H1 (cell line): ENCODE measurements at regions not wholly inside any gene's neighbourhood (a gene's known extent, or its start where the extent isn't known, plus 50 kb on each side); places are given as distances from the start of the nearest gene placed in this dataset.
A peak's percentile ranks its signal among the peaks of the same experiment; 100 is the strongest.

Experiments used
- CTCF ChIA-PET: fragments of 300-600 bp; sonication (Branson Sonifier 250); formaldehyde crosslinking; loops from one replicate; lab custom pipeline; 2021; ENCODE audit not compliant: partially characterized antibody; lab: Charles Lee
- POLR2A ChIA-PET: fragments of 300-600 bp; sonication (Branson Sonifier 250); formaldehyde crosslinking; loops from one replicate; lab custom pipeline; 2021; ENCODE audit warnings: inconsistent platforms; ENCODE audit not compliant: partially characterized antibody; lab: Charles Lee
- DNase-seq, 2 experiments: peaks; one replicate each; pipeline versions ENCODE4 v3.0.0 to v3.0.0-alpha.2; 2010 to 2022; ENCODE audit warnings: low spot score in 2 of 2, low read depth in 1 of 2, mixed read lengths in 1 of 2
- FAIRE-seq: peaks from 2 replicates; lab custom pipeline; 2011; peaks lifted over from hg19 to GRCh38; lab: Jason Lieb, UNC
- H2AFZ ChIP-seq: 2 replicates; pipeline ENCODE4 v1.8.1; 2012; ENCODE audit warnings: low read length, inconsistent platforms
- H2AK5ac ChIP-seq: 2 replicates; pipeline ENCODE4 v1.6.1; 2013; ENCODE audit warnings: low read depth, low read length
- H2BK120ac ChIP-seq: replicated peaks from 2 replicates; pipeline ENCODE3; 2013; ENCODE audit warnings: low read depth, low read length, inconsistent platforms
- H2BK12ac ChIP-seq: 2 replicates; pipeline ENCODE4 v1.6.1; 2013; ENCODE audit warnings: low read depth, low read length
- H2BK15ac ChIP-seq: 2 replicates; pipeline ENCODE4 v1.6.1; 2013; ENCODE audit warnings: low read length
- H2BK20ac ChIP-seq: 2 replicates; pipeline ENCODE4 v1.6.1; 2013; ENCODE audit warnings: low read length
- H2BK5ac ChIP-seq: 2 replicates; pipeline ENCODE4 v1.6.1; 2013; ENCODE audit warnings: low read depth, low read length
- H3K14ac ChIP-seq: 2 replicates; pipeline ENCODE4 v1.6.1; 2013; ENCODE audit warnings: inconsistent platforms; ENCODE audit not compliant: insufficient read length
- H3K18ac ChIP-seq: 2 replicates; pipeline ENCODE4 v1.6.1; 2013; ENCODE audit warnings: low read length; ENCODE audit errors: extremely low read depth
- H3K23ac ChIP-seq: 2 replicates; pipeline ENCODE4 v1.6.1; 2013; ENCODE audit warnings: inconsistent platforms; ENCODE audit not compliant: insufficient read length
- H3K23me2 ChIP-seq: 2 replicates; pipeline ENCODE4 v1.6.1; 2013; ENCODE audit warnings: low read depth, low read length
- H3K27ac ChIP-seq: 2 replicates; pipeline ENCODE4 v1.6.1; 2011; ENCODE audit warnings: low read depth, low read length, inconsistent platforms
- H3K27me3 ChIP-seq, 4 experiments: replicated peaks in 1 of 4; 1 replicate in 1 of 4; 2 replicates in 3 of 4; pipeline versions ENCODE4 v1.6.1 to v1.8.1; 2011 to 2013; ENCODE audit warnings: low read length in 3 of 4, mild to moderate bottlenecking in 3 of 4, inconsistent platforms in 2 of 4, mixed read lengths in 2 of 4, moderate library complexity in 1 of 4; ENCODE audit not compliant: control insufficient read depth in 3 of 4, insufficient read depth in 3 of 4; ENCODE audit errors: extremely low read depth in 1 of 4
- H3K36me3 ChIP-seq, 4 experiments: 2 replicates each; pipeline versions ENCODE4 v1.6.1 to v1.8.1; 2011 to 2013; ENCODE audit warnings: mild to moderate bottlenecking in 4 of 4, low read length in 3 of 4, moderate library complexity in 2 of 4, control low read depth in 1 of 4, inconsistent platforms in 1 of 4; ENCODE audit not compliant: insufficient read depth in 4 of 4, control insufficient read depth in 2 of 4
- H3K4ac ChIP-seq: replicated peaks from 2 replicates; pipeline ENCODE3; 2013; ENCODE audit warnings: low read length, low read depth, mixed read lengths, inconsistent platforms; ENCODE audit not compliant: insufficient read length
- H3K4me1 ChIP-seq, 4 experiments: replicated peaks in 1 of 4; 1 replicate in 1 of 4; 2 replicates in 3 of 4; pipeline versions ENCODE4 v1.6.1 to v1.8.1; 2011 to 2013; ENCODE audit warnings: low read length in 3 of 4, inconsistent platforms in 2 of 4, mixed read lengths in 1 of 4; ENCODE audit not compliant: insufficient read depth in 4 of 4, control insufficient read depth in 3 of 4
- H3K4me2 ChIP-seq, 2 experiments: 2 replicates each; pipeline versions ENCODE4 v1.6.1 to v1.8.1; 2011 to 2013; ENCODE audit warnings: low read depth in 2 of 2, low read length in 2 of 2, control low read depth in 1 of 2, inconsistent platforms in 1 of 2, mild to moderate bottlenecking in 1 of 2; ENCODE audit not compliant: insufficient read depth in 1 of 2
- H3K4me3 ChIP-seq, 4 experiments: fragments of 200-600, 300-600 bp in 1 of 4; sonication (generic), shearing (Covaris generic), sonication (Bioruptor Twin) in 1 of 4; 2 replicates each; pipeline versions ENCODE4 v1.5.1 to v1.8.1; 2011 to 2016; ENCODE audit warnings: low read length in 4 of 4, low read depth in 3 of 4, control low read depth in 2 of 4, inconsistent platforms in 2 of 4, mild to moderate bottlenecking in 2 of 4, mixed read lengths in 1 of 4, moderate library complexity in 1 of 4; ENCODE audit not compliant: insufficient read depth in 2 of 4; ENCODE audit errors: extremely low read depth in 1 of 4
- H3K56ac ChIP-seq: replicated peaks from 2 replicates; pipeline ENCODE3; 2013; ENCODE audit warnings: low read depth, mild to moderate bottlenecking, mixed read lengths, low read length, inconsistent platforms; ENCODE audit not compliant: insufficient read length
- H3K79me1 ChIP-seq: 2 replicates; pipeline ENCODE4 v1.6.1; 2013; ENCODE audit warnings: low read depth, low read length, control low read depth
- H3K79me2 ChIP-seq, 2 experiments: 2 replicates each; pipeline versions ENCODE4 v1.6.1 to v1.8.1; 2012 to 2013; ENCODE audit warnings: low read length in 2 of 2, mild to moderate bottlenecking in 2 of 2, inconsistent platforms in 1 of 2; ENCODE audit not compliant: insufficient read depth in 2 of 2, control insufficient read depth in 1 of 2
- H3K9ac ChIP-seq, 4 experiments: replicated peaks in 1 of 4; 1 replicate in 1 of 4; 2 replicates in 3 of 4; pipeline versions ENCODE4 v1.6.1 to v1.8.1; 2011 to 2013; ENCODE audit warnings: low read depth in 3 of 4, low read length in 3 of 4, control low read depth in 2 of 4, mild to moderate bottlenecking in 2 of 4, moderate library complexity in 2 of 4, inconsistent platforms in 1 of 4; ENCODE audit errors: extremely low read depth in 1 of 4
- H3K9me3 ChIP-seq, 2 experiments: 2 replicates each; pipeline versions ENCODE4 v1.6.1 to v1.8.1; 2012 to 2013; ENCODE audit warnings: mild to moderate bottlenecking in 2 of 2, moderate library complexity in 2 of 2, control low read depth in 1 of 2, inconsistent platforms in 1 of 2, low read depth in 1 of 2, low read length in 1 of 2, mixed read lengths in 1 of 2; ENCODE audit not compliant: insufficient read depth in 2 of 2
- H4K20me1 ChIP-seq, 2 experiments: replicated peaks in 1 of 2; 2 replicates each; pipeline versions ENCODE3 to v1.8.1; 2011 to 2013; ENCODE audit warnings: inconsistent platforms in 2 of 2, low read length in 2 of 2, mild to moderate bottlenecking in 1 of 2; ENCODE audit not compliant: insufficient read depth in 2 of 2, control insufficient read depth in 1 of 2
- H4K5ac ChIP-seq: 2 replicates; pipeline ENCODE4 v1.6.1; 2013; ENCODE audit warnings: low read length, low read depth, mixed read lengths, inconsistent platforms; ENCODE audit not compliant: insufficient read length
- H4K8ac ChIP-seq: 2 replicates; pipeline ENCODE4 v1.8.0; 2013; ENCODE audit warnings: mild to moderate bottlenecking, moderate library complexity, low read length, inconsistent platforms; ENCODE audit not compliant: insufficient read depth; ENCODE audit errors: extremely low read depth
- H4K91ac ChIP-seq: replicated peaks from 2 replicates; pipeline ENCODE3; 2013; ENCODE audit warnings: low read length, mixed read lengths, inconsistent platforms; ENCODE audit not compliant: insufficient read length
- CHD1 ChIP-seq: IDR thresholded peaks from 2 replicates; pipeline ENCODE4 v1.6.1; 2012; ENCODE audit warnings: low read depth, low read length, improper control_type of control experiment
- CTBP2 ChIP-seq: IDR thresholded peaks from 2 replicates; pipeline ENCODE4 v1.7.0; 2011; ENCODE audit warnings: borderline replicate concordance, mild to moderate bottlenecking, moderate library complexity, mixed read lengths, low read length; ENCODE audit not compliant: insufficient read depth, insufficient read length
- GTF2F1 ChIP-seq: IDR thresholded peaks from 2 replicates; pipeline ENCODE4 v1.6.1; 2012; ENCODE audit warnings: low read depth, low read length, improper control_type of control experiment, borderline replicate concordance
- POLR2AphosphoS5 ChIP-seq: IDR thresholded peaks from 2 replicates; pipeline ENCODE4 v1.6.1; 2011; ENCODE audit warnings: low read depth, low read length
- RBBP5 ChIP-seq: IDR thresholded peaks from 2 replicates; pipeline ENCODE4 v1.7.1; 2012; ENCODE audit warnings: low read depth, mild to moderate bottlenecking, inconsistent platforms, low read length, moderate library complexity, borderline replicate concordance
- RFX5 ChIP-seq: IDR thresholded peaks from 2 replicates; pipeline ENCODE4 v1.6.1; 2011; ENCODE audit warnings: low read depth, low read length, improper control_type of control experiment, borderline replicate concordance
- SIX5 ChIP-seq: IDR thresholded peaks from 2 replicates; pipeline ENCODE4 v1.6.1; 2011; ENCODE audit warnings: mild to moderate bottlenecking, low read depth, low read length
- TEAD4 ChIP-seq: IDR thresholded peaks from 2 replicates; pipeline ENCODE4 v1.6.1; 2012; ENCODE audit warnings: low read depth, low read length, inconsistent platforms, mixed read lengths
- WGBS, 2 experiments: shearing (Covaris generic) in 1 of 2; methylation state at CpG; one replicate each; pipeline versions ENCODE4 v1.1.6 to v1.1.7; 2013 to 2015; ENCODE audit warnings: low lambda C conversion rate in 2 of 2, mixed read lengths in 2 of 2, inconsistent platforms in 1 of 2, low coverage in 1 of 2, missing lambda C conversion rate in 1 of 2; ENCODE audit not compliant: insufficient replicate concordance in 2 of 2, insufficient coverage in 1 of 2, insufficient read length in 1 of 2; ENCODE audit errors: extremely low coverage in 1 of 2, missing lambda C conversion rate in 1 of 2; 5-methylcytosine and 5-hydroxymethylcytosine counted together
- TF ChIP-seq, protein P1 (sequence below): IDR thresholded peaks from 2 replicates; pipeline ENCODE4 v1.6.1; 2012; ENCODE audit warnings: inconsistent platforms
- TF ChIP-seq, protein P2 (sequence below), 3 experiments: IDR thresholded peaks; 1 replicate in 2 of 3; 2 replicates in 1 of 3; pipeline versions ENCODE4 v1.5.1 to v1.6.1; 2011; ENCODE audit warnings: low read length in 3 of 3, mild to moderate bottlenecking in 3 of 3, inconsistent platforms in 2 of 3, low read depth in 1 of 3, moderate library complexity in 1 of 3; ENCODE audit not compliant: insufficient read depth in 1 of 3; ENCODE audit errors: control extremely low read depth in 1 of 3

DNA sequence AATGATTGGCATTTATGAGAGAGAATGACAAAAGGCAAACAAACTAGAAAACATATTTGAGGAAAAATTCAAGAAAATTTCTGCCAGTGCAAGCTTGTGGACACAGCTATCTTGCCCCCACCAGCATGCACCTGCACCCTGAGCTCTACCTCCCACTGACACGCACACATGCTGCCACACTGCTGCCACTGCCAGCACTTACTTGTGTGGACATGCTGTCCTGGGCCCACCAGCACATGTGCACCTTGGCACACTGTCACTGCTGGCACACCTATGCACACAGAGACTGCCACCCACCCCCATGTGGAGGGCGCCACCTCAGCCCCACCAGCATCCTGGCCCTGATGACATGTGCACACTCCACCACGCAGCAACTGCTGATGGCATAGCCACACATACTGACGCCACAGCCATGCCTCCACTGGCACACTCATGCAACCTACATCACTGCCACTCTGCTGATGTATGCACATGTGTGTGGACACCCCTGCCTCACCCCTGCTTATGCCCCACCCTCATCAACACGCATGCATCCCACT is 475.0 kb downstream of the SOX5 start:
- no peaks in the 10 kb centered on the region for H3K9me3 ChIP-seq
- no peaks in the 10 kb centered on the region for H3K79me1 ChIP-seq
- peak overlapping the region; percentile 79 for H3K23ac ChIP-seq
- H2BK15ac ChIP-seq: 0 out of 2 replicates have a peak overlapping the region, but pooled peaks have one; percentile 65
- H2AFZ ChIP-seq: no peak overlapping the region; the same call in 1 of the 2 replicates
- no peak overlapping the region for H3K4me3 ChIP-seq
- no peak overlapping the region for H4K5ac ChIP-seq
- FAIRE-seq (no peak), DNase-seq (no peak)
- no peak overlapping the region for H3K56ac ChIP-seq
- CTCF ChIA-PET: no interaction called here
- H3K4me2 ChIP-seq: no peak overlapping the region
- H2BK5ac ChIP-seq: peak overlapping the region; percentile 71; the same call in 1 of the 2 replicates
- no peak overlapping the region for H3K27ac ChIP-seq
- H3K79me2 ChIP-seq: no peaks in the 10 kb centered on the region
- 93% methylated on average over 5 of the region's 5 CpGs; no CpG with 5 or more reads in 1 of the 2 experiments for WGBS, 2 experiments
- H3K36me3 ChIP-seq: no peaks in the 10 kb centered on the region
- peak overlapping the region; percentile 43; the same call in 1 of the 2 replicates for H2BK20ac ChIP-seq
- 0 out of 2 replicates have a peak overlapping the region, but pooled peaks have one; percentile 39 for H2AK5ac ChIP-seq
- POLR2A ChIA-PET: no interaction called here
- H3K14ac ChIP-seq: no peak overlapping the region
- H2BK120ac ChIP-seq: peak overlapping the region; percentile 53
- no peaks in the 10 kb centered on the region; a peak in 1 of 7 replicates for H3K4me1 ChIP-seq
- H3K4ac ChIP-seq: peak overlapping the region; percentile 21
- peak overlapping the region; percentile 60; the same call in 1 of the 2 replicates for H2BK12ac ChIP-seq
- no peaks in the 10 kb centered on the region for H3K23me2 ChIP-seq
- H4K20me1 ChIP-seq: peaks cover 0 to 2% of the 10 kb centered on the region in 2 experiments
- no peak overlapping the region for H3K18ac ChIP-seq
- H4K8ac ChIP-seq: peak overlapping the region; percentile 68; the same call in 1 of the 2 replicates
- no peaks in the 10 kb centered on the region for H3K27me3 ChIP-seq
- no peak overlapping the region for H4K91ac ChIP-seq
- no peak overlapping the region for H3K9ac ChIP-seq
- TF ChIP-seq GTF2F1: no peak
- no peak for TF ChIP-seq POLR2AphosphoS5
- TF ChIP-seq RBBP5: no peak
- no peak for TF ChIP-seq CHD1
- TF ChIP-seq, protein P1, sequence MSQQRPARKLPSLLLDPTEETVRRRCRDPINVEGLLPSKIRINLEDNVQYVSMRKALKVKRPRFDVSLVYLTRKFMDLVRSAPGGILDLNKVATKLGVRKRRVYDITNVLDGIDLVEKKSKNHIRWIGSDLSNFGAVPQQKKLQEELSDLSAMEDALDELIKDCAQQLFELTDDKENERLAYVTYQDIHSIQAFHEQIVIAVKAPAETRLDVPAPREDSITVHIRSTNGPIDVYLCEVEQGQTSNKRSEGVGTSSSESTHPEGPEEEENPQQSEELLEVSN: no peak
- TF ChIP-seq CTBP2: no peak
- TF ChIP-seq TEAD4: no peak
- TF ChIP-seq SIX5: no peak
- no peak for TF ChIP-seq RFX5
- TF ChIP-seq, protein P2, sequence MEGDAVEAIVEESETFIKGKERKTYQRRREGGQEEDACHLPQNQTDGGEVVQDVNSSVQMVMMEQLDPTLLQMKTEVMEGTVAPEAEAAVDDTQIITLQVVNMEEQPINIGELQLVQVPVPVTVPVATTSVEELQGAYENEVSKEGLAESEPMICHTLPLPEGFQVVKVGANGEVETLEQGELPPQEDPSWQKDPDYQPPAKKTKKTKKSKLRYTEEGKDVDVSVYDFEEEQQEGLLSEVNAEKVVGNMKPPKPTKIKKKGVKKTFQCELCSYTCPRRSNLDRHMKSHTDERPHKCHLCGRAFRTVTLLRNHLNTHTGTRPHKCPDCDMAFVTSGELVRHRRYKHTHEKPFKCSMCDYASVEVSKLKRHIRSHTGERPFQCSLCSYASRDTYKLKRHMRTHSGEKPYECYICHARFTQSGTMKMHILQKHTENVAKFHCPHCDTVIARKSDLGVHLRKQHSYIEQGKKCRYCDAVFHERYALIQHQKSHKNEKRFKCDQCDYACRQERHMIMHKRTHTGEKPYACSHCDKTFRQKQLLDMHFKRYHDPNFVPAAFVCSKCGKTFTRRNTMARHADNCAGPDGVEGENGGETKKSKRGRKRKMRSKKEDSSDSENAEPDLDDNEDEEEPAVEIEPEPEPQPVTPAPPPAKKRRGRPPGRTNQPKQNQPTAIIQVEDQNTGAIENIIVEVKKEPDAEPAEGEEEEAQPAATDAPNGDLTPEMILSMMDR (IDR thresholded peaks at IDR 0.05; ENCODE audit: control extremely low read depth in 1 of 3, insufficient read depth in 1 of 3, low read depth in 1 of 3, low read length in 3 of 3): no peak
